Progenitor cell of endocrine pancreas (in vitro differentiated cells): ENCODE measurements at regions not wholly inside any gene's neighbourhood (a gene's known extent, or its start where the extent isn't known, plus 50 kb on each side); places are given as distances from the start of the nearest gene placed in this dataset.

ENCODE experiments used
- DNase-seq: peaks from one replicate; pipeline ENCODE4 v3.0.0; 2021; ENCODE audit warnings: low spot score; ENCODE audit not compliant: unreplicated experiment
- H3K27ac Mint-ChIP-seq: 2 replicates; pipeline ENCODE4 v1.8.0; 2021; ENCODE audit warnings: mild to moderate bottlenecking, moderate library complexity, mixed read lengths
- H3K27me3 Mint-ChIP-seq: 2 replicates; pipeline ENCODE4 v1.8.0; 2021; ENCODE audit warnings: mixed read lengths
- H3K36me3 Mint-ChIP-seq: 2 replicates; pipeline ENCODE4 v1.8.0; 2022; ENCODE audit warnings: mixed read lengths; ENCODE audit not compliant: insufficient read depth
- H3K4me1 Mint-ChIP-seq: 2 replicates; pipeline ENCODE4 v1.8.0; 2021; ENCODE audit warnings: low read depth, mixed read lengths
- H3K4me3 Mint-ChIP-seq: 2 replicates; pipeline ENCODE4 v1.8.0; 2021; ENCODE audit warnings: low read depth, mild to moderate bottlenecking, moderate library complexity, mixed read lengths
- H3K9me3 Mint-ChIP-seq: 2 replicates; pipeline ENCODE4 v1.8.0; 2021; ENCODE audit warnings: low read depth, mixed read lengths
- TF ChIP-seq, protein P1 (sequence below): fragments of 200-600 bp; sonication (generic); IDR thresholded peaks from one replicate; pipeline ENCODE4 v1.5.0; 2021; ENCODE audit warnings: antibody characterized with exemption, mild to moderate bottlenecking; ENCODE audit not compliant: unreplicated experiment

DNA sequence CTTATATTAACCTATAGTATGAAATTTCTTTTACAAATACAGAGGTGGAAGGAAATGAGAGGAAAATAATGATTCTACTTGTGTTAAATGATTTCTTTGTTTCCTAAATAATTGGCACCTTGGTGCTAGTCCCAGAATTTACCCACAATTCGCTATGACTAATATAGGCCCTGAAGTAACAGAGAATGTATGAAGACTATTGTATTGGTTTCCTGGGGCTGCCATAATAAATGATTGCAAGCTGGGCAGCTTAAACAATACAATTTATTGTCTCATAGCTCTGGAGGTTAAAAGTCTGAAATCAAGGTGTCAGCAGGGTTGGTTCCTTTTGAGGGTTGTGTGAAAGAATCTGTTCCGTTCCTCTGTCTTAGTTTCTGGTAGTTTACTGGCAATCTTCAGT is 74.8 kb upstream of the GPRIN3 start:
- Mint-ChIP-seq H3K9me3 (peaks cover 8% of the 10 kb centered on the region), H3K27ac (no peak overlapping the region), H3K4me1 (peaks cover 3% of the 10 kb centered on the region), H3K4me3 (no peak overlapping the region), H3K27me3 (no peaks in the 10 kb centered on the region), H3K36me3 (no peaks in the 10 kb centered on the region)
- DNase-seq = no peak
- TF ChIP-seq, protein P1, sequence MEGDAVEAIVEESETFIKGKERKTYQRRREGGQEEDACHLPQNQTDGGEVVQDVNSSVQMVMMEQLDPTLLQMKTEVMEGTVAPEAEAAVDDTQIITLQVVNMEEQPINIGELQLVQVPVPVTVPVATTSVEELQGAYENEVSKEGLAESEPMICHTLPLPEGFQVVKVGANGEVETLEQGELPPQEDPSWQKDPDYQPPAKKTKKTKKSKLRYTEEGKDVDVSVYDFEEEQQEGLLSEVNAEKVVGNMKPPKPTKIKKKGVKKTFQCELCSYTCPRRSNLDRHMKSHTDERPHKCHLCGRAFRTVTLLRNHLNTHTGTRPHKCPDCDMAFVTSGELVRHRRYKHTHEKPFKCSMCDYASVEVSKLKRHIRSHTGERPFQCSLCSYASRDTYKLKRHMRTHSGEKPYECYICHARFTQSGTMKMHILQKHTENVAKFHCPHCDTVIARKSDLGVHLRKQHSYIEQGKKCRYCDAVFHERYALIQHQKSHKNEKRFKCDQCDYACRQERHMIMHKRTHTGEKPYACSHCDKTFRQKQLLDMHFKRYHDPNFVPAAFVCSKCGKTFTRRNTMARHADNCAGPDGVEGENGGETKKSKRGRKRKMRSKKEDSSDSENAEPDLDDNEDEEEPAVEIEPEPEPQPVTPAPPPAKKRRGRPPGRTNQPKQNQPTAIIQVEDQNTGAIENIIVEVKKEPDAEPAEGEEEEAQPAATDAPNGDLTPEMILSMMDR = no peak

DNA sequence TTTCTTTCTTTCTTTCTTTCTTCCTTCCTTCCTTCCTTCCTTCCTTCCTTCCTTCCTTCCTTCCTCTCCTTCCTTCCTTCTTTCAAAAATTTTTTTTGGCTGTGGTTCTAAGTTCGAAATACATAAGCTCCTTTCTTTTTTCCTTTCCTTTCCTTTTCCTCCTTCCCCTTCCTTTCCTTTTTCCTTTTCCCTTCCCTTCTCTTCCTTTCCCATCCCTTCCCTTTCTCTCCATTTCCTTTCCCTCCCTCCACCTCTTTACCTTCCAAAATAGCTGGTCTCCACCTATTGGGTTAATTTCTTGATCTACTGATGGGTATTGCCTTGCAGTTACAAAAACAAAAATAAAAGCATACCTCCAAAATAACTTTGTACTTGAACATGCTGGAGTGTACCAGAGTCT is 73.4 kb upstream of the GPRIN3 start:
- TF ChIP-seq, protein P1 = no peak
- Mint-ChIP-seq H3K27ac (no peak overlapping the region), H3K27me3 (no peaks in the 10 kb centered on the region), H3K9me3 (peaks cover 8% of the 10 kb centered on the region), H3K36me3 (no peaks in the 10 kb centered on the region), H3K4me1 (peaks cover 3% of the 10 kb centered on the region), H3K4me3 (no peak overlapping the region)
- DNase-seq = no peak

- Mint-ChIP-seq H3K9me3 (peaks cover 8% of the 10 kb centered on the region), H3K4me3 (no peak overlapping the region), H3K4me1 (peaks cover 3% of the 10 kb centered on the region), H3K27ac (no peak overlapping the region), H3K27me3 (no peaks in the 10 kb centered on the region), H3K36me3 (no peaks in the 10 kb centered on the region)
- DNase-seq = no peak
- TF ChIP-seq, protein P1 = no peak
Observed at GRCh38 chr4:89379511-89380044, 72.0 kb upstream of the GPRIN3 start.

- Mint-ChIP-seq H3K4me1 (no peaks in the 10 kb centered on the region), H3K27ac (no peak overlapping the region), H3K9me3 (no peaks in the 10 kb centered on the region), H3K4me3 (no peak overlapping the region), H3K36me3 (no peaks in the 10 kb centered on the region), H3K27me3 (no peaks in the 10 kb centered on the region)
- no peak for DNase-seq
- TF ChIP-seq, protein P1 = no peak
Observed at GRCh38 chr4:89373394-89373793, 65.8 kb upstream of the GPRIN3 start.

GRCh38 chr4:89371614-89372013 is 64.0 kb upstream of the GPRIN3 start:
- H3K4me3 Mint-ChIP-seq = no peak overlapping the region
- no peaks in the 10 kb centered on the region for H3K36me3 Mint-ChIP-seq
- TF ChIP-seq, protein P1 = no peak
- no peak for DNase-seq
- peaks cover 5% of the 10 kb centered on the region for H3K9me3 Mint-ChIP-seq
- H3K4me1 Mint-ChIP-seq = no peaks in the 10 kb centered on the region
- H3K27me3 Mint-ChIP-seq = no peaks in the 10 kb centered on the region
- H3K27ac Mint-ChIP-seq = no peak overlapping the region
